Activated CD8-positive, alpha-beta memory T cell treated with anti-CD3 and anti-CD28 coated beads, Interleukin-2, amount 50 U/mL, for 4 hours (primary cell): ENCODE measurements at regions not wholly inside any gene's neighbourhood (a gene's known extent, or its start where the extent isn't known, plus 50 kb on each side); places are given as distances from the start of the nearest gene placed in this dataset.
A peak's percentile ranks its signal among the peaks of the same experiment; 100 is the strongest.
"Not testable (repeated sequence)": the region's sequence is repeated elsewhere in the genome, so short reads cannot be mapped to it uniquely, and the experiment has no call there.

Experiments used
- DNase-seq: peaks from one replicate; pipeline ENCODE4 v3.0.0-alpha.2; 2020

- DNase-seq, result no peak
These were observed 107.0 kb upstream of the TMEM132E start for GRCh38 chr17:34472363-34472762.

GRCh38 chr17:34471278-34471677, 108.1 kb upstream of the TMEM132E start:
- not testable (repeated sequence) for DNase-seq

GRCh38 chr17:34465789-34466188, 102.8 kb upstream of the CCL1 start:
- DNase-seq, result no peak

GRCh38 chr17:34464812-34465211, 101.8 kb upstream of the CCL1 start:
- DNase-seq, result no peak

- no peak for DNase-seq
These were observed 95.2 kb upstream of the CCL1 start for GRCh38 chr17:34458266-34458665.

- no peak for DNase-seq
These were observed 93.1 kb upstream of the CCL1 start for GRCh38 chr17:34456121-34456520.

- DNase-seq, result no peak
These were observed 89.7 kb upstream of the CCL1 start for GRCh38 chr17:34452769-34453168.

GRCh38 chr17:34451313-34451712, 88.3 kb upstream of the CCL1 start:
- DNase-seq, result no peak

- DNase-seq, result no peak
These were observed 84.4 kb upstream of the CCL1 start for GRCh38 chr17:34447406-34447805.

- no peak for DNase-seq
These were observed 82.1 kb upstream of the CCL1 start for GRCh38 chr17:34445101-34445500.

- no peak for DNase-seq
These were observed 80.8 kb upstream of the CCL1 start for GRCh38 chr17:34443619-34444469.

- DNase-seq, result no peak
These were observed 79.5 kb upstream of the CCL1 start for GRCh38 chr17:34442387-34443111.

GRCh38 chr17:34437188-34437587, 74.2 kb upstream of the CCL1 start:
- DNase-seq, result no peak

- no peak for DNase-seq
These were observed 73.6 kb upstream of the CCL1 start for GRCh38 chr17:34436607-34437006.

GRCh38 chr17:34435182-34435928, 72.3 kb upstream of the CCL1 start:
- DNase-seq, result no peak

- no peak for DNase-seq
These were observed 71.0 kb upstream of the CCL1 start for GRCh38 chr17:34434052-34434451.

GRCh38 chr17:34424814-34425491, 61.9 kb upstream of the CCL1 start:
- DNase-seq, result no peak

GRCh38 chr17:34423978-34424813, 61.2 kb upstream of the CCL1 start:
- no peak for DNase-seq

- not testable (repeated sequence) for DNase-seq
These were observed 60.3 kb upstream of the CCL1 start for GRCh38 chr17:34423315-34423714.

- no peak for DNase-seq
These were observed 57.9 kb upstream of the CCL1 start for GRCh38 chr17:34420900-34421299.

- peak; percentile 63 for DNase-seq
These were observed 57.3 kb upstream of the CCL1 start for GRCh38 chr17:34420254-34420766.

- no peak for DNase-seq
These were observed 53.1 kb upstream of the CCL1 start for GRCh38 chr17:34416116-34416515.
